Fibroblast of skin of abdomen (primary cell): ENCODE measurements at regions not wholly inside any gene's neighbourhood (a gene's known extent, or its start where the extent isn't known, plus 50 kb on each side); places are given as distances from the start of the nearest gene placed in this dataset.
"Not testable (repeated sequence)": the region's sequence is repeated elsewhere in the genome, so short reads cannot be mapped to it uniquely, and the experiment has no call there.

Experiments used
- DNase-seq: peaks from one replicate; pipeline ENCODE4 v3.0.0-alpha.2; 2013

- no peak for DNase-seq
Measured at GRCh38 chr16:64718486-64718885, 403.4 kb downstream of the CDH11 start.

DNA sequence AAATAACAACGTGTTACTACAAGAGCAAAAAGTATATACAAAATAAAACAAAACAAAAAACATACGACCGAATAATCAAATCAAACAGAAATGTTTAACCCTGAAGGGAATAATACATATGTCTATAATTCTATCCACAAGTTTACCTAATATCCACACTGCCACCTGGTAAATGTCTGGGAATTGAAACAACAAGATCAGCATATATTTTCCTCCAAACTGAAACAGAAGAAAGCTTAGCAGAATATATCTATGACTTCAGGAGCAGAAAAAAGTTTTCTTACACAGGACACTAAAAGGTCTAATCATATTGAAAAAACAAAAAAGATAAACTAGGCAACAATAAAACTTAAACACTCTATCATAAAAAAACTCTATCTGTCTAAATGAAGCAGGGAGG lies 404.0 kb downstream of the CDH11 start:
- no peak for DNase-seq

- no peak for DNase-seq
Measured at GRCh38 chr16:64715624-64716023, 406.2 kb downstream of the CDH11 start.

DNA sequence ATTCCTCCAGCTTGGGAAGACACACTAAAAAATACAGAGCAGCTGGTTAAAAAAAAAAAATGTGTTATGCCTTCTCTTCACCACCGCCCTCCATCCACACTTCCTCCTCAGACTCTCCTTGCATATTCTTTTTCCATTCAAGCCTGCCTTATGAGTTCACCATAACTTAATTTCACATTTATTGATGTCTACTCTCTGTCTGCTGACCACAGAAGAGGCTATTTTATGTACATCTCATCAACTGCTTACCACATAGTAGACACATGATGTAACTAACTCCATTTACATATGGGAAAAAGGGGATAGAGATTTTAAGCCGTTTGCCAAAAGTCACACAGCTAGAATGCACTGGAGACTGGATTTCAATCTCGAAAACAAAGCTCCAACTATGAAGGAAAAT lies 409.8 kb downstream of the CDH11 start:
- DNase-seq: peak; percentile 93

DNA sequence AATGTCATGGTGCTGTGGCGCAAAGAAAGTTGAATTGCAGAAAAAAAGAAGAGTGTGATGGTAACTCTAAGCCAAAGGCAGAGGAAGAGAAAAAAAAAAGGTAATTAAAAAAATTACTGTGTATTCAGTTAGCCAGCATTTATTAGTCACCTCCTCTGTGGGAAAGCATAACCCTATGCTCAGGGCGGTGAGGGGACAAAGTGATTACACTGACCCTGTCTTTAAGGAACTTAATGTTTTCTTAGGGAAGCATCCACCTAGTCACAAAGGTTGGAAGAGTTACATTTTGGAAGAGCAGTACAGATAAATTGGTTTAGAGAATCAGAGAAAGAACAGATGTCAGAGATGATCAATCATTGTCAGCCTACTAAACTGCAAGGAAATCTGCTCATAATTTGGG lies 410.3 kb downstream of the CDH11 start:
- DNase-seq: no peak

DNA sequence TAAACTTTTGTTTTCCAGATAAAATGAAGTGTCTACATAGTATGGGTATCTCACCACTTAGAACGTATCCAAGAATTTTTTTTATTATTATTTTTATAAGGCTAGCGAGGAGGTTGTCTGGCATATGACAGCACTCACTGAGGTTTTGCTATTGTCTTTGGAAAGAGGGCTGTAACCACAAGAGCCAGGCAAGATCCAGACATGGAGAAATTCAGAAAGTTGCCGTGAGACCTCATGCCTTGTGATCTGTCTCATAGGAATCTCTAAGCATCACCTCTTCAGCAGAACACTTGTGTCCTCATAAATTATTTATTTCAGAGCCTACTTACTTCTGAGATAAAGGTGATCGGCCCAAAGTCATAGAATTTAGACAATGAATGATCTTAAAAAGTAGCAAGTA lies 410.8 kb downstream of the CDH11 start:
- DNase-seq: peak; percentile 97

- DNase-seq: peak; percentile 94
Measured at GRCh38 chr16:64705443-64705842, 416.4 kb downstream of the CDH11 start.

GRCh38 chr16:64704386-64704785 lies 417.5 kb downstream of the CDH11 start:
- DNase-seq: no peak

DNA sequence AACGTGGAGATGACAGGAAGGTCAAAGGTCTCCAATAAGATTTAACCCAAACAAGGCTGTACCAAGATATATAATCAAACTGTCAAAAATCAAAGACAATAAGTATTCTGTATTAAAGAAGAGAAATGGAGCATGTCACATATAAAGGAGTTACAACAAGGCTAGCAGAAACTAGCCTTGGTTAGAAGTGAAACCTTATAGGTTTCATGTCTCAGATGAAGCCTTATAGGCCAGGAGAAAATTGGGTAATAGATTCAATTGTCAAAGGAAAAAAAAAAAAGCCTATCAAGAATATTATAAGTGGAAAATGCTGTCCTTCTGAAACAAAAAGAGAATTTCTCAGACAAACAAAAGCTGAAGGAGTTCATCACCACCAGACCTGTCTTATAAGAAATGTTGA lies 419.4 kb downstream of the CDH11 start:
- DNase-seq: no peak

- no peak for DNase-seq
Measured at GRCh38 chr16:64700628-64701027, 421.2 kb downstream of the CDH11 start.

GRCh38 chr16:64696866-64697265 lies 425.0 kb downstream of the CDH11 start:
- DNase-seq: peak; percentile 41

DNA sequence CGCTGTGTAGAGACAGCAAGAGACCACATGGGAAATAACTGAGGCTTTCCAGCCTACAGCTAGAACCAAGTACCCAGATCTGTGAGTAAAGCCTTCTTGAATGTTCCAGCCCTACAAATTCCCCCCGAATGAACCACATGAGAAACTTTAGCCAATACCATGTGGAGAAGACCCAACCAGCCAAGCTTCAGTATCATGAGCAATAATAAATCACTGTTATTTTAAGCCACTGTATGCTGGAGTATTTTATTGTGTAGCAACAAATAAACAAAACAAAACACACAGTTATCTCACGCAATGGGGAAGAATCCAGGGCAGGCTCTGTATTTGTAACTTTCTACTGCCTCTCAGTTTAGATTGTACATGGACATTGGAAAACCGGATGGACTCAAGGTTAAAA lies 426.2 kb downstream of the CDH11 start:
- no peak for DNase-seq

- DNase-seq: no peak
Measured at GRCh38 chr16:64693946-64694345, 427.9 kb downstream of the CDH11 start.

DNA sequence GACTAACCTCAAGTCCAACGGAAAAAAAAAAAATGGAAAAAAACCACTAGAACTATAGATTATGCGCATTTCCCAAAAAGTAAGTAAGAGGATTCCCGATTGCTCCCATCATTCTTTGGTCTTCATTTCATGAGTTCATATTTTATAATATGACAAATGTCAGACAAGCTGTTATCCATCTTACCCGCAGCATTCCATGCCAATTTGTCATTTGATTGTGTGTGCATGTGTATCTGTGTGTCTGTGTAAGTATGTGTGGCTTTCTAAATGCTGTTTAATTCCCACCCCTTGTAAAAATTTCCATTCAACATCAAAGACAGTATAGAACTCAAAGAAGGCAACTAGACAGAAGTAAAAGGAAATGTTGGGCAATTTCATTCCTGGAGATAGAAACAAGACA lies 434.1 kb downstream of the CDH11 start:
- peak; percentile 23 for DNase-seq

DNA sequence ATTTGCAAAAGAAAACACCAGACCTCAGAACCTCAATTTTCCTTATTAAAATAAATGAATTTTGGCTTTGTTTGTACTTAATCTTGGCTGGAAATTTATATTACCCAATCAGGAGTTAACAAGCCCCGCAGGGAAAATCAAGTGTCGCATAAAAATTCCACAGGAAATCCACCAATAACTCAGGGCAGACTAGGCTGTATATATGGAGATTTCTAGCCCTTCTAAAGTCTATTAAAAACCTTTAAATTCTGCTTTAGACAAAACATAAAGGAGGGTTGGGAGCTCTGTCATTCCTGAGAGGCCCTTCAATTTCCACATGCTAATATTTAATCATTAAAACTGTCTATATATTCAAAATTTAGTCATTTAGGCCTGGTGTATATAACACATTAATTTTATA lies 434.7 kb downstream of the CDH11 start:
- DNase-seq: no peak

DNA sequence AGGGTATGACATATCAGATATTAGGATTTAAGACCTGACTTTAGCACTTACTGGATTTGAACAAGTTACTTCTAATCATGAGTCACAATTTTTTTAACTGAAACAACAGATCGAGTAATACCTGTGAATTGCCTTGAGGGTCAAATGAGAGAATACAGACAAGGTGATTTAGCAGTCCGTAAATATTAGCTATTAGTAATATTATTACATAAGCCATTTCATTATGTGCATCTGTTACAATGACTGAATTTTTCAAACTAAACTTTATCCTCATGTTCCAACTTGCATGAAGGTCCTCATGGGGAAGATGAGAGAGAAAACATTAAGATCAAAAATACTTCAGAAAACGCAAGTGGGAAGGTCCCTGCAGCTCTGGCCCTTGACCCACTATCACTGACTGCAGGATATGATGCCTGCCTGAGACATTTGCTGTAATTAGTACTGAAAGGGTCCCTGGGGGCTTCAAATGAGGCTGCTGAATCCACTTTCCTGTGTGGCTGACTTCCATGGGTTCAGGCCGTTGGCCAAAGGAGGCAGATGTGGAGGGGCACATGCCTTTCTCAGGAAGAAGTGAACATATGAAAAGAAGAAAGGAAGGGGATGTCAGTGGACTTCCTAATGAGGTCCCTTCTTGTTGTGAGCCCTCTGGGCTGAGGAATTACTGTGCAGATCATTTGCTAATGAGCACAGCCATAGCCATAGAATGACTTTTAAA lies 441.7 kb downstream of the CDH11 start:
- DNase-seq: no peak

DNA sequence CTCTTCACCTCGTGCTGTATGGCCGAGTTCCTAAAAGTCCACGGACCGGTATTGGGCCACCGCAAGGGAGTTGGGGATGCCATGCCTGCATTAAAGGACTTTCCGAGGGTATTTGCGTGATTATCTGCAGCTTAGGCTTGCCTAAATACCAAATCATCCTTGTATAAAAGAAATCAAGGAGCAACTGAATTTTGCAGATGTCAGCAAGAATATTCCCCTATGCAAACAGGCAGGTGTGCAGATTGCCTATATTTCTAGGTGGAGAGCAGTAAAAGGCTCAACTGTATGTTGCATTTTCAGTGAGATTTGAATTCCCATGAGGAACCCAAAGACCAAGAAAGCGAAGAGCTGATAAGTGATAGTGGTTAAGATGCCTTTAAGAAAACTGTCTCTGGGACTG lies 452.3 kb downstream of the CDH11 start:
- no peak for DNase-seq

- no peak for DNase-seq
Measured at GRCh38 chr16:64667334-64667877, 454.5 kb downstream of the CDH11 start.

DNA sequence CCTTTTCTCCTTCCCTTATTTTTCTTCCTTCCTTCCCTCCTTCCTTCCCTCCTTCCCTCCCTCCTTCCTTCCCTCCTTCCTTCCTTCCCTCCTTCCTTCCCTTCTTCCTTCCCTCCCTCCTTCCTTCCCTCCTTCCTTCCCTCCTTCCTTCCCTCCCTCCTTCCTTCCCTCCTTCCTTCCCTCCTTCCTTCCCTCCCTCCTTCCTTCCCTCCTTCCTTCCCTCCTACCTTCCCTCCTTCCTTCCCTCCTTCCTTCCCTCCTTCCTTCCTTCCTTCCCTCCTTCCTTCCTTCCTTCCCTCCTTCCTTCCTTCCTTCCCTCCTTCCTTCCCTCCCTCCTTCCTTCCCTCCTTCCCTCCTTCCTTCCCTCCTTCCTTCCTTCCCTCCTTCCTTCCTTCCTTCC lies 459.6 kb downstream of the CDH11 start:
- DNase-seq: not testable (repeated sequence)

- DNase-seq: peak; percentile 22
Measured at GRCh38 chr16:64659866-64660265, 462.0 kb downstream of the CDH11 start.

DNA sequence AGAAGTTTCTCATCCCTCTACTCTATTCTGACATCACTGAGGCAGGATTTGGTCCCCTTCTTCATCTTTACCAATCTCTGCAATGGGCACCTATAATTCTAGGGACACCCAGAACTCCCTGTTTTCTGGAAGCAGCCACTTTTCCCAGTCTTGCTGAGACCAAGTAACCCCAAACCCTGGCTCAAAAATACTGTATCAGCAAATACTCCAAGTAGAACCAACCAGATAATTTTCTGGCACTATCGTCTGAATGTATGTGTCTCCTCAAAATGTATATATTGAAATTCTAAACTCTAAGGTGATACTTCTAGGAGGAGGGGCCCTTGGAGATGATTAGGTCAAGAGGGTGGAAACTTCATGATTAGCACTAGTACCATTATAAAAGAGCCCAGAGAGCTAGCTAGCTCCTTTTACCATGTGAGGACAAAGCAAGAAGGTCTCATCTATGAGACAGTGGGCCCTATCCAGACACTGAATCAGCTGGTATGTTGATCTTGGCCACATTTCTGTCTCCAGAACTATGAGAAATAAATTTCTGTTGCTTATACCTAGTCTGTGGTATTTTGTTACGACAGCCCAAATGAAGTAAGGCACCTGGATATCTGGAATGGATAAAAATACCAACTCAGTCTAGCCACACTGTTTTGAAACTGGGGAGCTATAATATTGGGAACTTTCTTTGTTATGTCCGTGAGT lies 464.4 kb downstream of the CDH11 start:
- peak; percentile 87 for DNase-seq

DNA sequence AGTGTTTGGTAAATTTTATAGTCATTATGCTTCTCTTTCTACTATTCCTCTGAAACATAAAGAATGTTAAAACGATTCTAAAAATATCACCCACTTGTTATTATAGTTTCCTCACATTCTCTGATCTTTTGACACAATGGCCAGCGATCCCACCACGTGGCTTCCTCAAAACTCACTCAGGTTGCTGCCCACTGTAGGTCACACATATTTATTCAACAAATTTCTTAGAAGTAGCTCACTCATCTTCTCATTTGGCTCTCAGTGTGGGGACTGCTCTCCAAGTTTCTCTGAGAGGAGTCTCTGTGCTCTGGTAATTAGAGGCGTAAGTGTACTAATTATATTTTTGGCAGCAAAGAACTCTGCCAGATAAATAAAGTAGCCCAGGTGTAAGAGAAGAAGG lies 465.4 kb downstream of the CDH11 start:
- no peak for DNase-seq

DNA sequence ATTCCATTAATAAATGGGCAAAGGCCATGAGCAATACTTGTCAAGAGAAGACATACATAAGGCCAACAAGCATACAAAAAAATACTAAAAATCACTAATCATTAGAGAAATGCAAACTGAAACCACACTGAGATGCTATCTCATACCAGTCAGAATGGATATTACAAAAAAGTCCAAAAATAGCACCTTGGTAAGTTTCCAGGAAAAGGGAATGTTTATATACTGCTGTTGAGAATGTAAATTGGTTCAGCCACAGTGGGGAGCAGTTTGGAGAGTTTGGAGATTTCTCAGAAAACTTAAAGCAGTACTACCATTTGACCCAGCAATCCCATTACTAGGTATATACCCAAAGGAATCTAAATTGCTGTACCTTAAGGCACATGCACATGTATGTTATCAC lies 467.7 kb downstream of the CDH11 start:
- DNase-seq: peak; percentile 79

GRCh38 chr16:64648282-64648681 lies 473.6 kb downstream of the CDH11 start:
- no peak for DNase-seq
